Body of pancreas (tissue), 4 donors: ENCODE measurements at regions not wholly inside any gene's neighbourhood (a gene's known extent, or its start where the extent isn't known, plus 50 kb on each side); places are given as distances from the start of the nearest gene placed in this dataset.

ENCODE experiments used
- ATAC-seq: fragments of 150-250 bp; one replicate; pipeline ENCODE4 v1.9.1; 2016
- DNase-seq, 4 donors: peaks; one replicate each; pipeline ENCODE4 v3.0.0-alpha.2; 2019
- H3K27ac ChIP-seq, 4 donors: fragments of 200-600 bp; sonication (generic); 1 replicate in 3 of 4; 2 replicates in 1 of 4; pipeline versions ENCODE4 v1.5.1 to v1.6.1; 2016 to 2019; ENCODE audit warnings: mild to moderate bottlenecking in 1 of 4, mixed read lengths in 1 of 4, moderate library complexity in 1 of 4
- H3K27me3 ChIP-seq, 2 donors: fragments of 200-600 bp; sonication (generic); one replicate each; pipeline ENCODE4 v1.6.0; 2016; ENCODE audit warnings: mild to moderate bottlenecking in 1 of 2
- H3K36me3 ChIP-seq, 2 donors: fragments of 200-600 bp; sonication (generic); replicated peaks in 1 of 2; 2 replicates each; pipeline ENCODE4 v1.5.1; 2016; ENCODE audit warnings: low read depth in 2 of 2; ENCODE audit not compliant: insufficient read depth in 1 of 2
- H3K4me1 ChIP-seq: fragments of 200-600 bp; sonication (generic); one replicate; pipeline ENCODE4 v1.6.0; 2016
- H3K4me3 ChIP-seq, 2 donors: fragments of 200-600 bp; sonication (generic); 1 replicate in 1 of 2; 2 replicates in 1 of 2; pipeline ENCODE4 v1.5.1; 2016 to 2019
- H3K9me3 ChIP-seq, 3 donors: fragments of 200-600 bp; sonication (generic); 1 replicate in 2 of 3; 2 replicates in 1 of 3; pipeline ENCODE4 v1.5.1; 2016
- CTCF ChIP-seq, 7 experiments: fragments of 450-650 bp in 4 of 7; fragments of 200-600 bp in 3 of 7; sonication (generic) in 3 of 7; IDR thresholded peaks; one replicate each; pipeline ENCODE4 v1.5.1; 2016 to 2019; ENCODE audit warnings: antibody characterized with exemption in 7 of 7
- POLR2A ChIP-seq, 3 donors: fragments of 450-650 bp; IDR thresholded peaks; one replicate each; pipeline ENCODE4 v1.6.1; 2016; ENCODE audit warnings: antibody characterized with exemption in 3 of 3, mild to moderate bottlenecking in 2 of 3
- WGBS, 2 donors: methylation state at CpG; one replicate each; pipeline ENCODE4 v1.1.5; 2017; 5-methylcytosine and 5-hydroxymethylcytosine counted together
- intact Hi-C: fragments of 100-400 bp; cut with DNase I; formaldehyde crosslinking; loops from one replicate; pipeline ENCODE4 v1.15.1; 2023

- Histone ChIP-seq H3K27ac (no peak overlapping the region), H3K27me3 (no peaks in the 10 kb centered on the region), H3K4me3 (no peak overlapping the region), H3K9me3 (no peaks in the 10 kb centered on the region), H3K36me3 (no peaks in the 10 kb centered on the region), H3K4me1 (no peaks in the 10 kb centered on the region)
- intact Hi-C loops = no loop called here
- no peak for ATAC-seq
- no peak for DNase-seq
- TF ChIP-seq POLR2A (IDR thresholded peaks at IDR 0.05) (no peak), CTCF (IDR thresholded peaks at IDR 0.05) (no peak)
These were observed 85.7 kb upstream of the COL11A1 start for GRCh38 chr1:103194060-103194459.

- no peaks in the 10 kb centered on the region for H3K4me1 ChIP-seq
- DNase-seq (no peak), ATAC-seq (no peak)
- no peaks in the 10 kb centered on the region for H3K36me3 ChIP-seq
- intact Hi-C loops = no loop called here
- TF ChIP-seq POLR2A (IDR thresholded peaks at IDR 0.05) (no peak), CTCF (IDR thresholded peaks at IDR 0.05) (no peak)
- H3K27me3 ChIP-seq = no peaks in the 10 kb centered on the region
- H3K27ac ChIP-seq = no peak overlapping the region
- WGBS, 2 donors = 30 to 46% methylated on average over 2 of the region's 2 CpGs
- H3K9me3 ChIP-seq = no peaks in the 10 kb centered on the region
- H3K4me3 ChIP-seq = no peak overlapping the region
These were observed 83.0 kb upstream of the COL11A1 start for GRCh38 chr1:103191327-103191726.

- no peak for ATAC-seq
- Histone ChIP-seq H3K4me3 (no peak overlapping the region), H3K4me1 (no peaks in the 10 kb centered on the region), H3K36me3 (no peaks in the 10 kb centered on the region), H3K27me3 (no peaks in the 10 kb centered on the region), H3K27ac (no peak overlapping the region), H3K9me3 (no peaks in the 10 kb centered on the region)
- TF ChIP-seq CTCF (IDR thresholded peaks at IDR 0.05) (no peak), POLR2A (IDR thresholded peaks at IDR 0.05) (no peak)
- WGBS, 2 donors = 66 to 70% methylated on average over 2 of the region's 2 CpGs
- no peak for DNase-seq
- intact Hi-C loops = no loop called here
These were observed 82.4 kb upstream of the COL11A1 start for GRCh38 chr1:103190766-103191165.

- Histone ChIP-seq H3K4me1 (no peaks in the 10 kb centered on the region), H3K27ac (no peak overlapping the region), H3K27me3 (no peaks in the 10 kb centered on the region), H3K4me3 (no peak overlapping the region), H3K9me3 (no peaks in the 10 kb centered on the region), H3K36me3 (no peaks in the 10 kb centered on the region)
- ATAC-seq = no peak
- 83 to 86% methylated on average over 1 of the region's 1 CpG for WGBS, 2 donors
- TF ChIP-seq CTCF (IDR thresholded peaks at IDR 0.05) (no peak), POLR2A (IDR thresholded peaks at IDR 0.05) (no peak)
- DNase-seq = no peak
- intact Hi-C loops = no loop called here
These were observed 79.4 kb upstream of the COL11A1 start for GRCh38 chr1:103187673-103188072.

GRCh38 chr1:103180660-103181059, 72.3 kb upstream of the COL11A1 start:
- no peak overlapping the region for H3K27ac ChIP-seq
- no peaks in the 10 kb centered on the region for H3K36me3 ChIP-seq
- no peak for ATAC-seq
- DNase-seq = peak in 1 of 4 donors; percentile 4
- intact Hi-C loops = no loop called here
- no peaks in the 10 kb centered on the region for H3K27me3 ChIP-seq
- TF ChIP-seq POLR2A (IDR thresholded peaks at IDR 0.05) = no peak
- TF ChIP-seq CTCF (IDR thresholded peaks at IDR 0.05) = no peak
- no peaks in the 10 kb centered on the region for H3K4me1 ChIP-seq
- H3K9me3 ChIP-seq = no peaks in the 10 kb centered on the region
- H3K4me3 ChIP-seq = no peak overlapping the region
- 14 to 22% methylated on average over 3 of the region's 3 CpGs for WGBS, 2 donors
